OCI-LY7 (cell line): ENCODE measurements at regions not wholly inside any gene's neighbourhood (a gene's known extent, or its start where the extent isn't known, plus 50 kb on each side); places are given as distances from the start of the nearest gene placed in this dataset.
"Not testable (repeated sequence)": the region's sequence is repeated elsewhere in the genome, so short reads cannot be mapped to it uniquely, and the experiment has no call there.

ENCODE experiments used
- CTCF ChIP-seq: fragments of 200-600 bp; sonication (generic); conservative IDR thresholded peaks from 2 replicates; pipeline ENCODE4 v1.5.1; 2014; ENCODE audit warnings: mild to moderate bottlenecking, antibody characterized with exemption, low read length, moderate library complexity, mixed read lengths
- EZH2phosphoT487 ChIP-seq: fragments of 200-600 bp; sonication (generic); IDR thresholded peaks from 2 replicates; pipeline ENCODE4 v1.6.1; 2018; ENCODE audit warnings: low read depth, borderline replicate concordance, mild to moderate bottlenecking, mixed run types, antibody characterized with exemption, low read length, moderate library complexity, mixed read lengths

DNA sequence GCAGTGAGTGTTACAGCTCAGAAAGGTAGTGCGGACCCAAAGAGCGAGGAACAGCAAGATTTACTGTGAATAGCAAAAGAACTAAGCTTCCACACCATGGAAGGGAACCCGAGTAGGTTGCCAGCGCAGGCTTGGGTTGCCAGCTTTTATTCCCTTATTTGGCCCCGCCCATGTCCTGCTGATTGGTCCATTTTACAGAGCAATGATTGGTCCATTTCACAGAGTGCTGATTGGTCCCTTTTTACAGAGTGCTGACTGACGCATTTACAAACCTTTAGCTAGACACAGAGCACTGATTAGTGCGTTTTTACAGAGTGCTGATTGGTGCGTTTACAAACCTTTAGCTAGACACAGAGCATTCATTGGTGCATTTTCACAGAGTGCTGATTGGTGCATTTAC, 1030.7 kb downstream of the EPHA7 start:
- not testable (repeated sequence) for TF ChIP-seq CTCF, EZH2phosphoT487
